ENCODE measurements at regions not wholly inside any gene's neighbourhood (a gene's known extent, or its start where the extent isn't known, plus 50 kb on each side); places are given as distances from the start of the nearest gene placed in this dataset.
A peak's percentile ranks its signal among the peaks of the same experiment; 100 is the strongest.

DNA sequence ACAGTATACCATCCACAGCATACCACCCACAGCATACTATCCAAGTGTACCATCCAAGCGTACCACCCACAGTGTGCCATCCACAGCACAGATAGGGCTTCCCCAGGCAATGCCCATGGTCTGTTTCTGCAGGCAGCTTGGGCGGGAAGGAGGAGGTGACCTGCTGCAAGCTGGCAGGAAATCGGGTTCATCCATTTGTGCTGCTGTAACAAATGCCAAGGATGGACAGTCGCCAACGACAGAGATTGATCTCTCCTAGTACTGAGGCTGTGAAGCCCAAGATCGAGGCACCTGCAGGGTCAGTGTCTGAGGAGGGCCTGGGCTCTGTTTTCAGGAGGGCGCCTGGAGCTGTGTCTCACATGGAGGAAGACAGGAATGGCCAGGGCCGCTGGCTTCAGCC, 93.6 kb upstream of the SNTG2 start:
- H3K9ac ChIP-seq (replicated peaks in 1 of 4; ENCODE audit: extremely low read depth in 1 of 4, low read depth in 3 of 4, low read length in 3 of 4) = no peak overlapping the region
- no peak overlapping the region for H3K23ac ChIP-seq (ENCODE audit: insufficient read length)
- H3K14ac ChIP-seq (ENCODE audit: insufficient read length) = no peak overlapping the region
- ChIA-PET CTCF (ENCODE audit: partially characterized antibody) (interaction anchor here (1.3 to 6.7 kb wide), 4 partner anchors 33 to 162 kb away, joined by 3 to 41 read pairs (median 6); no protein-coding TSS in a partner anchor), POLR2A (ENCODE audit: partially characterized antibody) (no interaction called here)
- H3K4me2 ChIP-seq (ENCODE audit: insufficient read depth in 1 of 2, low read depth in 2 of 2, low read length in 2 of 2) = no peak overlapping the region
- H3K36me3 ChIP-seq (ENCODE audit: control insufficient read depth in 2 of 4, insufficient read depth in 4 of 4, low read length in 3 of 4) = no peaks in the 10 kb centered on the region
- H3K18ac ChIP-seq (ENCODE audit: extremely low read depth, low read length) = no peak overlapping the region
- peaks cover 0 to 3% (median under 1%) of the 10 kb centered on the region in 4 experiments; a peak in 2 of 7 replicates for H3K27me3 ChIP-seq (replicated peaks in 1 of 4; ENCODE audit: control insufficient read depth in 3 of 4, extremely low read depth in 1 of 4, insufficient read depth in 3 of 4, low read length in 3 of 4)
- no peak overlapping the region for H4K8ac ChIP-seq (ENCODE audit: extremely low read depth, insufficient read depth, low read length)
- no peak overlapping the region for H3K56ac ChIP-seq (replicated peaks; ENCODE audit: insufficient read length, low read depth, low read length)
- no peaks in the 10 kb centered on the region for H3K79me2 ChIP-seq (ENCODE audit: control insufficient read depth in 1 of 2, insufficient read depth in 2 of 2, low read length in 2 of 2)
- H4K5ac ChIP-seq (ENCODE audit: insufficient read length, low read depth, low read length) = no peak overlapping the region
- H4K91ac ChIP-seq (replicated peaks; ENCODE audit: insufficient read length, low read length) = no peak overlapping the region
- peak overlapping the region; percentile 8; the same call in 1 of the 2 replicates for H2BK5ac ChIP-seq (ENCODE audit: low read depth, low read length)
- H3K4me1 ChIP-seq (replicated peaks in 1 of 4; ENCODE audit: control insufficient read depth in 3 of 4, insufficient read depth in 4 of 4, low read length in 3 of 4) = no peaks in the 10 kb centered on the region
- H3K79me1 ChIP-seq (ENCODE audit: low read depth, low read length) = no peaks in the 10 kb centered on the region
- DNase-seq (ENCODE audit: low read depth in 1 of 2, low spot score in 2 of 2) (no peak), FAIRE-seq (no peak)
- peak overlapping the region; percentile 70; the same call in 1 of the 2 replicates for H2AK5ac ChIP-seq (ENCODE audit: low read depth, low read length)
- no peak overlapping the region for H2BK120ac ChIP-seq (replicated peaks; ENCODE audit: low read depth, low read length)
- H2BK20ac ChIP-seq (ENCODE audit: low read length) = no peak overlapping the region
- peak overlapping the region; percentile 46; the same call in 1 of the 2 replicates for H2BK15ac ChIP-seq (ENCODE audit: low read length)
- 0 out of 2 replicates have a peak, but pooled peaks cover 4% of the 10 kb centered on the region for H3K23me2 ChIP-seq (ENCODE audit: low read depth, low read length)
- WGBS, 2 experiments (ENCODE audit: extremely low coverage in 1 of 2, insufficient coverage in 1 of 2, insufficient read length in 1 of 2, insufficient replicate concordance in 2 of 2, low coverage in 1 of 2, low lambda C conversion rate in 2 of 2, missing lambda C conversion rate in 1 of 2) = 82% methylated on average over 6 of the region's 8 CpGs; no CpG with 5 or more reads in 1 of the 2 experiments
- no peak overlapping the region for H3K27ac ChIP-seq (ENCODE audit: low read depth, low read length)
- H3K9me3 ChIP-seq (ENCODE audit: insufficient read depth in 2 of 2, low read depth in 1 of 2, low read length in 1 of 2) = no peaks in the 10 kb centered on the region; a peak in 1 of 4 replicates
- no peaks in the 10 kb centered on the region for H4K20me1 ChIP-seq (replicated peaks in 1 of 2; ENCODE audit: control insufficient read depth in 1 of 2, insufficient read depth in 2 of 2, low read length in 2 of 2)
- H3K4me3 ChIP-seq (ENCODE audit: extremely low read depth in 1 of 4, insufficient read depth in 2 of 4, low read depth in 3 of 4, low read length in 4 of 4) = no peak overlapping the region
- peak overlapping the region; percentile 62 for H2BK12ac ChIP-seq (ENCODE audit: low read depth, low read length)
- H2AFZ ChIP-seq (ENCODE audit: low read length) = no peak overlapping the region
- no peak overlapping the region for H3K4ac ChIP-seq (replicated peaks; ENCODE audit: insufficient read length, low read depth, low read length)
- TF ChIP-seq RFX5 (IDR thresholded peaks at IDR 0.05; ENCODE audit: borderline replicate concordance, low read depth, low read length) (no peak), NANOG (IDR thresholded peaks at IDR 0.05; ENCODE audit: insufficient read depth, low read depth, low read length, poor library complexity, severe bottlenecking) (no peak), SIN3A (conservative IDR thresholded peaks at IDR 0.05 in 1 of 2, IDR thresholded peaks at IDR 0.05 in 1 of 2; ENCODE audit: low read depth in 1 of 2, low read length in 2 of 2) (no peak), POLR2AphosphoS5 (IDR thresholded peaks at IDR 0.05; ENCODE audit: low read depth, low read length) (no peak), GTF2F1 (IDR thresholded peaks at IDR 0.05; ENCODE audit: borderline replicate concordance, low read depth, low read length) (no peak), MAFK (IDR thresholded peaks at IDR 0.05; ENCODE audit: low read depth, low read length) (no peak), FOSL1 (IDR thresholded peaks at IDR 0.05; ENCODE audit: insufficient read depth, low read depth, low read length) (no peak), SIRT6 (IDR thresholded peaks at IDR 0.05; ENCODE audit: low read length) (no peak), EGR1 (IDR thresholded peaks at IDR 0.05; ENCODE audit: borderline replicate concordance, low read depth, low read length) (no peak), JUND (IDR thresholded peaks at IDR 0.05; ENCODE audit: low read length) (no peak), SUZ12 (IDR thresholded peaks at IDR 0.05; ENCODE audit: low read length) (no peak), ZNF274 (IDR thresholded peaks at IDR 0.05; ENCODE audit: borderline replicate concordance, extremely low read depth, low read length) (no peak), RBBP5 (IDR thresholded peaks at IDR 0.05; ENCODE audit: borderline replicate concordance, low read depth, low read length) (no peak)
